BE2C (cell line): ENCODE measurements at regions not wholly inside any gene's neighbourhood (a gene's known extent, or its start where the extent isn't known, plus 50 kb on each side); places are given as distances from the start of the nearest gene placed in this dataset.

Experiments used
- DNase-seq: peaks from one replicate; pipeline ENCODE4 v3.0.0-alpha.2; 2020
- H3K27me3 ChIP-seq: fragments of 250-450 bp; sonication (Bioruptor Pico); 2 replicates; pipeline ENCODE4 v1.5.1; 2020; ENCODE audit warnings: mild to moderate bottlenecking
- H3K36me3 ChIP-seq: fragments of 250-450 bp; sonication (Bioruptor Pico); 2 replicates; pipeline ENCODE4 v1.5.1; 2020; ENCODE audit warnings: mild to moderate bottlenecking
- H3K4me1 ChIP-seq: fragments of 250-450 bp; sonication (Bioruptor Pico); 2 replicates; pipeline ENCODE4 v1.5.1; 2020
- H3K4me3 ChIP-seq: 2 replicates; pipeline ENCODE4 v1.5.1; 2011; ENCODE audit warnings: low read depth, low read length
- H3K9me3 ChIP-seq: fragments of 250-450 bp; sonication (Bioruptor Pico); 2 replicates; pipeline ENCODE4 v1.5.1; 2020
- TF ChIP-seq, protein P1 (sequence below): IDR thresholded peaks from 2 replicates; pipeline ENCODE4 v1.5.1; 2012; ENCODE audit warnings: mild to moderate bottlenecking, low read depth, low read length

DNA sequence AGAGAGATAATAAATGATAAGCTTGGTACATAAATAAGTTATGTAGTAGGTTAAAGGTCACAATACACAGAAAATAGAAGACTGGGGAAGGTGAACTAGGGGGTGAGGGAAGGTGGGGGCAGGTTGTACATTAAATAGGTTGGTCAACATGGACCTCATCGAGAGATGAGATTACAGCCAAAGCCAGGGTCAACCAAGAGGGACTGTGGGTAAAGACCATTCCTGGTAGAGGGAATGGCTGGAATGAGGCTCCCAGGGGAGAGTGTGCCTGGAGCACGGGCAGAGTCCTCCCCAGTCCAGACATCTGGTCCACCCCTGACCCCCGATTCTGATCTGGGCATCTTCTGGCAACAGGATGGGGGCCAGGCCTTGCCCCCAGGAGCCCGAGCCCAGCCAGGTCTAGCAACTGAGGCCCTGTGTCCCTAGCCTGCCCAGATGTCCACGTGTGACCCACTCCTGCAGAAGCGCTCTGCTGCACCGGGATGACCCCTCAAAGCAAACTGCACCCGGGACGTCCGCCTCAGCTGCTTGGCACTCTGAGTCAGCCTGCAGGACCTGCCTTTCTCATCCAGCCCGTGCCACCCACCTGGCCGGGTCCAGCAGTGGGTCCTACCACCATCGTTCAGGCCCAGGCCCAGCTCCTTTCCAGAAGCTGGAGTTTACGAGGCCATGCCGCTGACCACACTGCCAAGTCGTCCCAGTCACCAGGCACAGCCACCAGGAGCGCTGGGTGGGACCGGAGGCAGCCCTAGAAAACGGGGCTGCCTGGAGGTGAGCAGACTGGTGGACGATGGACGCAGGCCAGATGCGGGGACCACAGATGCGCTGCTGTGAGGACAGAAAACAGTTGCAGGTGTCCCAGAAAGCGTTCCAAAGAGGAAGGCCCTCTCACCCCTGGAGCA lies 56.2 kb upstream of the ID2 start:
- Histone ChIP-seq H3K4me3 (no peak overlapping the region), H3K27me3 (no peaks in the 10 kb centered on the region), H3K4me1 (peaks cover 11% of the 10 kb centered on the region), H3K36me3 (no peaks in the 10 kb centered on the region), H3K9me3 (no peaks in the 10 kb centered on the region)
- DNase-seq, result no peak
- TF ChIP-seq, protein P1, sequence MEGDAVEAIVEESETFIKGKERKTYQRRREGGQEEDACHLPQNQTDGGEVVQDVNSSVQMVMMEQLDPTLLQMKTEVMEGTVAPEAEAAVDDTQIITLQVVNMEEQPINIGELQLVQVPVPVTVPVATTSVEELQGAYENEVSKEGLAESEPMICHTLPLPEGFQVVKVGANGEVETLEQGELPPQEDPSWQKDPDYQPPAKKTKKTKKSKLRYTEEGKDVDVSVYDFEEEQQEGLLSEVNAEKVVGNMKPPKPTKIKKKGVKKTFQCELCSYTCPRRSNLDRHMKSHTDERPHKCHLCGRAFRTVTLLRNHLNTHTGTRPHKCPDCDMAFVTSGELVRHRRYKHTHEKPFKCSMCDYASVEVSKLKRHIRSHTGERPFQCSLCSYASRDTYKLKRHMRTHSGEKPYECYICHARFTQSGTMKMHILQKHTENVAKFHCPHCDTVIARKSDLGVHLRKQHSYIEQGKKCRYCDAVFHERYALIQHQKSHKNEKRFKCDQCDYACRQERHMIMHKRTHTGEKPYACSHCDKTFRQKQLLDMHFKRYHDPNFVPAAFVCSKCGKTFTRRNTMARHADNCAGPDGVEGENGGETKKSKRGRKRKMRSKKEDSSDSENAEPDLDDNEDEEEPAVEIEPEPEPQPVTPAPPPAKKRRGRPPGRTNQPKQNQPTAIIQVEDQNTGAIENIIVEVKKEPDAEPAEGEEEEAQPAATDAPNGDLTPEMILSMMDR, result no peak

DNA sequence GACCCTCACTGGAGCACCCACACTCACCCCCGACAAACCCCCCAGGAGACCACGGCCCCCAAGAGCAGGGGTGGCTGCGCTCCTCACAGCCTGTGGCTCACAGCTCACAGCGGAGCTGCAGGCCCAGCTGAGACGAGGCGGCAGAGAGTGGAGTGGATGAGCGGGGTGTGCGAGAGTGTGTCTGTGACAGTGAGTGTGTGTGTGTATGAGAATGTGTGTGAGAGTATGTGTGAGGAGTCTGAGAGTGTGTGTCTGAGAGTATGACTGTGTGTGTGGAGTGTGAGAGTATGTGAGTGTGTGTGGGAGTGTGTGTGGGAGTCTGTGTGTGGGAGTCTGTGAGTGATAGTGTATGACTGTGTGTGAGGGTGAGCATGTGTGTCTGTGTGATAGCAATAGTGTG lies 55.3 kb upstream of the ID2 start:
- H3K4me3 ChIP-seq, result no peak overlapping the region
- peaks cover 11% of the 10 kb centered on the region for H3K4me1 ChIP-seq
- no peaks in the 10 kb centered on the region for H3K36me3 ChIP-seq
- no peaks in the 10 kb centered on the region for H3K9me3 ChIP-seq
- DNase-seq, result no peak
- no peaks in the 10 kb centered on the region for H3K27me3 ChIP-seq
- TF ChIP-seq, protein P1, result no peak

DNA sequence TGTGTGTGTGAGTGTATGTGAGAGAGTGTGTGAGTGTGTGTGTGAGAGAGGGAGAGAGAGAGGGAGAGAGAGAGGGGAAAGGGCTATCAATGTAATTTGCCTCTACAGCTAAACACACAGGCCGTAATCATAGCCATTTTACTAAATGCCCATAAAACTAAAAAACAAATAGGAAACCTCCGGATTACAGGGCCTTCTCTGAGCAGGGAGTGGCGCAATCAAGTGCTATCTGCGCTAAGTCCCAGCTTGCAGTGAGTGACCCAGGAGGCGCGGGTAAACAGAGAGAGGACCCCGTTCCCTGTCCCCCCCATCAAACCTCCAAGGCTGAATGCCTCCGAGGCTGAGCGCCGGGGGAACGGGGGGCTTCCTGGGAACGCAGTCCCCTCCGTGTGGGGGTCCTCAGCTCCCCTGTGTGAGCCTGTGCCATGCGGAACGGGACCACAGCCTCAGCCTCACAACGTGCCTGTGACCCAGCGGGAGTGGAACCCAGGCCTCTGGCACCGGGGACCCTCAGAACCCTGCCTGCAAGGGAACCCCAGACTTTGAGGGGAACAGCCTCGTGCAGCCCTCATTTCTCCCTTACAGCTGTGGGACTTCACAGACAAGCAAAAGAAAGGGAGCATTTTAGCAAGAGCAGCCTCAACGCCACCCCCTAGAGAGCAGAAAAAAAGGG lies 54.7 kb upstream of the ID2 start:
- H3K4me3 ChIP-seq, result no peak overlapping the region
- TF ChIP-seq, protein P1, result no peak
- H3K4me1 ChIP-seq, result peaks cover 11% of the 10 kb centered on the region
- no peaks in the 10 kb centered on the region for H3K27me3 ChIP-seq
- DNase-seq, result no peak
- H3K9me3 ChIP-seq, result no peaks in the 10 kb centered on the region
- H3K36me3 ChIP-seq, result no peaks in the 10 kb centered on the region

DNA sequence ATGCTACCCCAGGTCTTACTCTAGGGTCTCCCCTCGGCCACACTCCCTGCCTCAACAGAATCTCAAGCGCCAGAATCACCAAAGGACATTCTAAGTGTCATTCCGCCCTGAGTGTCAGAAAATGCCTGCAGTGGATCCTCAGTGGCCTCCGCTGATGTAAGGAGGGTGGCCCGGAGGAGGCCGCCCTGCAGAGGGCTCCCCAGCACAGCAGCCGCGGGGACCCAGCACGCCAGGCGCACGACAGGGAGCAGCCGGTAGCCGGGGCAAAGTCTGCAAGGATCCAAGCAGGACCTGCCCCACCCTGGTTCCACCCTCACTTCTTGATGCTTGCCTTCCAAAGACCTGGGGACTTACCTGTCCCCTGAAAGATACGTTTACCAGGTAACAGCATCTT lies 54.2 kb upstream of the ID2 start:
- H3K36me3 ChIP-seq, result no peaks in the 10 kb centered on the region
- H3K27me3 ChIP-seq, result no peaks in the 10 kb centered on the region
- no peaks in the 10 kb centered on the region for H3K9me3 ChIP-seq
- H3K4me1 ChIP-seq, result peaks cover 11% of the 10 kb centered on the region
- H3K4me3 ChIP-seq, result no peak overlapping the region
- DNase-seq, result no peak
- TF ChIP-seq, protein P1, result no peak

DNA sequence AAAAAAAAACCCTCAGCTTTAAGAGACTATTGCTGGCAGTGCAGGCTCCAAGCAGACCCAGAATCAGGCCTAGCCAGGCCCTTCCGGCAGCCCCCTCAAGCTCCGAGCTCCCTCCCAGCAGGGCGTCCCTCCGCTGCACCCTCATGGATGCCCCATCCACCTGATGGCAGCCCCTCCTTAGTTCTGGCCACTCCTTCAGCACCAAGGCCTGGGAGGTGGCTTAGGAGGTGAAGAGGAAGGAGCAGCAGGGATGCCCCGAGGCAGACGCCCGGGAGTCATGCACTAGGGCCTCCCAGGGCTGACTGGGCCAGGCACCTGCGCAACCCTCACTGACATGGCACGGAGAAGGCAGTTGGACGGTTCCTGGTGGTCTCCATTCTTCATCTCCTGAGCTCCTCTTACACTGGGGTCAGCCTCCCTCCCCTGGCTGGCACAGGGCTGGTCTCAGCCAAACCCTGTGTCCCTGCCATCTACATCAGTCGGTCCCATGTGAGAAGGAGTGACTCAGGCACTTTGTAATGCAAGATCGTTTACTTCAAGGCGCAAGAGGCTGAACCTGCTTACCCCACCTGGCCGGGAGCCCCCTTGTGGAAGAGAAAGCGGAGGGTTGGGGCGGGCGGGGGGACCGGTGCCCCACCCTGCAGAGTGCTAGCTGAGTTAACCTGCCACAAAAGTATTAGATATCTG lies 53.5 kb upstream of the ID2 start:
- no peaks in the 10 kb centered on the region for H3K27me3 ChIP-seq
- no peak overlapping the region for H3K4me3 ChIP-seq
- DNase-seq, result no peak
- TF ChIP-seq, protein P1, result no peak
- H3K4me1 ChIP-seq, result peaks cover 11% of the 10 kb centered on the region
- H3K9me3 ChIP-seq, result no peaks in the 10 kb centered on the region
- H3K36me3 ChIP-seq, result no peaks in the 10 kb centered on the region

DNA sequence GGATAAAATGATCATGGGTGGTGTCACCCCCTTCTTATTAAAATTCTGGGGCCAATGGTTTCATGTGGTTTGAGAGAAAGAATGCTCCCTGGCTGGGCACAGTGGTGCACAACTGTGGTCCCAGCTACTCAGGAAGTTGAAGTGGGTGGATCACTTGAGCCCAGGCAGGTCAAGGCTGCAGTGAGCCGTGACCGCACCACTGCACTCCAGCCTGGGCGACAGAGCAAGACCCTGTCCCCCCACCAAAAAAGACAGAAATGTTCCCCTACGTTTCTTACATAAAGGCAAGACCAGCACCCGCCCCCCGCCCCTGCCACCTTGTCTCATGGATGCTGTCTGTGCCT lies 53.0 kb upstream of the ID2 start:
- no peak for DNase-seq
- Histone ChIP-seq H3K4me3 (no peak overlapping the region), H3K4me1 (peaks cover 10% of the 10 kb centered on the region), H3K36me3 (no peaks in the 10 kb centered on the region), H3K9me3 (no peaks in the 10 kb centered on the region), H3K27me3 (no peaks in the 10 kb centered on the region)
- TF ChIP-seq, protein P1, result no peak
